GM12878 (cell line): ENCODE measurements at regions not wholly inside any gene's neighbourhood (a gene's known extent, or its start where the extent isn't known, plus 50 kb on each side); places are given as distances from the start of the nearest gene placed in this dataset.

Experiments
- ATAC-seq: fragments of 200-7000 bp; cut with Tn5 transposase; 3 replicates; pipeline ENCODE4 v1.9.1; 2020; ENCODE audit warnings: mild to moderate bottlenecking, moderate library complexity
- BruUV-seq: library from RNA; stranded (reverse); fragments of 400-500 nt; replicated peaks from 2 replicates; lab custom pipeline; 2021; lab: Mats Ljungman, UMichigan
- CTCF ChIA-PET: fragments of 300-600 bp; sonication (Branson Sonifier 250); formaldehyde crosslinking; extraction: SDS; loops from one replicate; lab custom pipeline; 2021; ENCODE audit warnings: inconsistent platforms; lab: Yijun Ruan, JAX
- POLR2A ChIA-PET: fragments of 350-600 bp; formaldehyde crosslinking; extraction: SDS; loops from one replicate; lab custom pipeline; 2021; ENCODE audit warnings: inconsistent platforms; lab: Charles Lee
- RAD21 ChIA-PET: fragments of 300-600 bp; sonication (Branson Sonifier 250); formaldehyde crosslinking; loops from one replicate; lab custom pipeline; 2023; ENCODE audit warnings: antibody characterized with exemption; ENCODE audit not compliant: unreplicated experiment; lab: Charles Lee
- SMC1A ChIA-PET: fragments of 300-600 bp; sonication (Branson Sonifier 250); formaldehyde crosslinking; loops from one replicate; lab custom pipeline; 2023; ENCODE audit not compliant: unreplicated experiment, uncharacterized antibody; lab: Charles Lee
- DNase-seq: peaks from one replicate; pipeline ENCODE4 v3.0.0-alpha.2; 2011; ENCODE audit warnings: low read depth, low spot score
- FAIRE-seq: peaks from 3 replicates; lab custom pipeline; 2011; peaks lifted over from hg19 to GRCh38; lab: Jason Lieb, UNC
- H2AFZ ChIP-seq: 2 replicates; pipeline ENCODE4 v1.6.0; 2011; ENCODE audit warnings: low read depth, low read length, control low read depth; ENCODE audit not compliant: control insufficient read depth
- H3K27ac ChIP-seq: 2 replicates; pipeline ENCODE4 v1.5.1; 2011; ENCODE audit warnings: control low read depth; ENCODE audit not compliant: control insufficient read depth, insufficient read depth
- H3K27me3 ChIP-seq, 2 experiments: replicated peaks in 1 of 2; 2 replicates each; pipeline versions ENCODE4 v1.6.0 to v1.6.1; 2011; ENCODE audit warnings: low read length in 1 of 2; ENCODE audit not compliant: control insufficient read depth in 2 of 2, insufficient read depth in 2 of 2
- H3K36me3 ChIP-seq, 2 experiments: 2 replicates each; pipeline ENCODE4 v1.5.1; 2011; ENCODE audit warnings: low read length in 1 of 2; ENCODE audit not compliant: control insufficient read depth in 2 of 2, insufficient read depth in 2 of 2
- H3K4me1 ChIP-seq: 2 replicates; pipeline ENCODE4 v1.6.1; 2011; ENCODE audit warnings: mild to moderate bottlenecking, low read length, moderate library complexity, mixed read lengths; ENCODE audit not compliant: control insufficient read depth, insufficient read depth
- H3K4me2 ChIP-seq: 2 replicates; pipeline ENCODE4 v1.6.0; 2011; ENCODE audit warnings: control low read depth; ENCODE audit not compliant: control insufficient read depth, insufficient read depth
- H3K4me3 ChIP-seq: fragments of 200-600 bp; sonication (generic); 2 replicates; pipeline ENCODE4 v1.5.1; 2016
- H3K79me2 ChIP-seq: 2 replicates; pipeline ENCODE4 v1.6.0; 2011; ENCODE audit warnings: low read length; ENCODE audit not compliant: control insufficient read depth, insufficient read depth
- H3K9ac ChIP-seq: 2 replicates; pipeline ENCODE4 v1.8.0; 2011; ENCODE audit warnings: low read length, control low read depth, mixed read lengths; ENCODE audit not compliant: control insufficient read depth, insufficient read depth
- H3K9me3 ChIP-seq: replicated peaks from 3 replicates; pipeline ENCODE4 v1.5.1; 2011; ENCODE audit warnings: mild to moderate bottlenecking, low read length; ENCODE audit not compliant: control insufficient read depth, insufficient read depth
- H4K20me1 ChIP-seq: 2 replicates; pipeline ENCODE4 v1.6.0; 2011; ENCODE audit not compliant: control insufficient read depth, insufficient read depth
- ATF3 ChIP-seq: IDR thresholded peaks from 2 replicates; pipeline ENCODE4 v1.6.1; 2011; ENCODE audit warnings: low read depth, mild to moderate bottlenecking, low read length, moderate library complexity, borderline replicate concordance; ENCODE audit errors: extremely low read depth
- BCLAF1 ChIP-seq: fragments of 450-650 bp; IDR thresholded peaks from 2 replicates; pipeline ENCODE4 v1.6.1; 2017; ENCODE audit warnings: antibody characterized with exemption, mild to moderate bottlenecking, moderate library complexity
- FOXM1 ChIP-seq: IDR thresholded peaks from 2 replicates; pipeline ENCODE4 v1.6.1; 2012; ENCODE audit warnings: low read depth, mild to moderate bottlenecking, inconsistent platforms, low read length, moderate library complexity
- IRF5 ChIP-seq: fragments of 450-650 bp; IDR thresholded peaks from 2 replicates; pipeline ENCODE4 v1.6.1; 2017; ENCODE audit warnings: borderline replicate concordance
- JUND ChIP-seq: IDR thresholded peaks from 2 replicates; pipeline ENCODE4 v1.6.1; 2012; ENCODE audit warnings: low read depth, mild to moderate bottlenecking, low read length, improper control_type of control experiment, moderate library complexity
- KAT2A ChIP-seq: conservative IDR thresholded peaks from 2 replicates; pipeline ENCODE4 v1.6.1; 2011; ENCODE audit warnings: low read depth, low read length; ENCODE audit not compliant: control insufficient read depth
- MXI1 ChIP-seq: fragments of 150-350 bp; IDR thresholded peaks from 2 replicates; pipeline ENCODE4 v1.6.1; 2011; ENCODE audit warnings: low read depth, mild to moderate bottlenecking, inconsistent platforms, low read length, improper control_type of control experiment
- NBN ChIP-seq: fragments of 450-650 bp; IDR thresholded peaks from 2 replicates; pipeline ENCODE4 v1.6.1; 2016
- NRF1 ChIP-seq: conservative IDR thresholded peaks from 2 replicates; pipeline ENCODE4 v1.6.1; 2011; ENCODE audit warnings: mild to moderate bottlenecking, low read depth, low read length, improper control_type of control experiment
- RUNX3 ChIP-seq: IDR thresholded peaks from 2 replicates; pipeline ENCODE4 v1.6.1; 2012; ENCODE audit warnings: low read length, inconsistent platforms
- TARDBP ChIP-seq: IDR thresholded peaks from 2 replicates; pipeline ENCODE4 v1.6.1; 2016; ENCODE audit warnings: borderline replicate concordance
- YY1 ChIP-seq: IDR thresholded peaks from 2 replicates; pipeline ENCODE4 v1.6.1; 2011; ENCODE audit warnings: low read depth, mild to moderate bottlenecking, low read length
- WGBS: methylation state at CpG from one replicate; pipeline ENCODE4 v1.1.6; 2016; ENCODE audit warnings: low lambda C conversion rate; ENCODE audit not compliant: insufficient replicate concordance, insufficient coverage; ENCODE audit errors: missing lambda C conversion rate; 5-methylcytosine and 5-hydroxymethylcytosine counted together
- in situ Hi-C: fragments of 300-500 bp; cut with MboI; formaldehyde crosslinking; loops from 9 replicates; pipeline ENCODE4 v1.14.3; 2018; ENCODE audit warnings: mixed read lengths
- intact Hi-C: fragments of 100-400 bp; cut with micrococcal nuclease; formaldehyde crosslinking; loops from one replicate; pipeline ENCODE4 v1.14.2; 2022; ENCODE audit not compliant: unreplicated experiment

GRCh38 chr14:38110258-38110657, 97.4 kb upstream of the SSTR1 start:
- in situ Hi-C loops (no loop called here), intact Hi-C loops (no loop called here)
- TF ChIP-seq ATF3 (no peak), KAT2A (no peak), MXI1 (no peak), FOXM1 (no peak), BCLAF1 (no peak), IRF5 (no peak), NBN (no peak), JUND (no peak), TARDBP (no peak), YY1 (no peak), RUNX3 (no peak), NRF1 (no peak)
- no peak overlapping the region for H3K4me3 ChIP-seq
- WGBS: 0% methylated on average over 1 of the region's 1 CpG
- ChIA-PET RAD21 (no interaction called here), POLR2A (no interaction called here), CTCF (no interaction called here), SMC1A (no interaction called here)
- BruUV-seq: no TSS peak
- no peaks in the 10 kb centered on the region for H3K36me3 ChIP-seq
- H3K9me3 ChIP-seq: no peaks in the 10 kb centered on the region; the same call in 2 of the 3 replicates
- H3K9ac ChIP-seq: no peak overlapping the region
- DNase-seq (no peak), ATAC-seq (no peak), FAIRE-seq (no peak)
- H3K79me2 ChIP-seq: no peaks in the 10 kb centered on the region
- no peaks in the 10 kb centered on the region for H3K4me1 ChIP-seq
- H3K4me2 ChIP-seq: no peak overlapping the region
- no peaks in the 10 kb centered on the region for H4K20me1 ChIP-seq
- H3K27ac ChIP-seq: no peak overlapping the region
- no peak overlapping the region for H2AFZ ChIP-seq
- H3K27me3 ChIP-seq: no peaks in the 10 kb centered on the region
